SK-N-SH (cell line): ENCODE measurements at regions not wholly inside any gene's neighbourhood (a gene's known extent, or its start where the extent isn't known, plus 50 kb on each side); places are given as distances from the start of the nearest gene placed in this dataset.

Experiments used
- POLR2AphosphoS5 ChIP-seq: IDR thresholded peaks from 2 replicates; pipeline ENCODE4 v1.6.1; 2012; ENCODE audit warnings: low read depth, low read length
- RAD21 ChIP-seq: IDR thresholded peaks from 2 replicates; pipeline ENCODE4 v1.6.1; 2012; ENCODE audit warnings: mild to moderate bottlenecking, low read length
- USF2 ChIP-seq: fragments of 150-350 bp; IDR thresholded peaks from 2 replicates; pipeline ENCODE4 v1.6.1; 2017; ENCODE audit warnings: antibody characterized with exemption, low read length, low read depth, borderline replicate concordance
- YY1 ChIP-seq: IDR thresholded peaks from 2 replicates; pipeline ENCODE4 v1.4.0; 2012; ENCODE audit warnings: low read depth, mild to moderate bottlenecking

DNA sequence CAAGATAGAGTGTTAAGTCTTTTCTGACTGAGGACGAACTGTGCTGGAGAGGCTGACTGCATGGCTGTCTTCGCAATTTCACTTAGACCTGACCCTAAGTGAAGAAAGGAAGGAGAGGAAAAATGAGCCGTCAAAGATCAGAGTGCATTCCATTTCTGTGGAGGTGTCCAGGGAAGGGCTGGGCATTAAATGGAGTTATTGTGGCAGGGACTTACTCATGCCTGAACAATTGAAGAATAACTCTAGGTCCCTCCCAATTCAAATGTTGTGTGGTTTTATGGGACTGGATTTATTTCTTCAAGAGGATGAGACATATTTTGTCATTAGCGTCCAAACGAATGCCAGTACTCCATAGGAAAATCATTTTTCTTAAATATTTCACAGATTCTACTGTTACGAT lies 187.3 kb upstream of the CFAP20DC start:
- no peak for TF ChIP-seq USF2
- TF ChIP-seq RAD21 = no peak
- TF ChIP-seq POLR2AphosphoS5 = no peak
- TF ChIP-seq YY1 = no peak
